CD4-positive, alpha-beta T cell treated with Interleukin-17A for 4 hours (primary cell): ENCODE measurements at regions not wholly inside any gene's neighbourhood (a gene's known extent, or its start where the extent isn't known, plus 50 kb on each side); places are given as distances from the start of the nearest gene placed in this dataset.
"Not testable (repeated sequence)": the region's sequence is repeated elsewhere in the genome, so short reads cannot be mapped to it uniquely, and the experiment has no call there.

Experiments used
- DNase-seq: peaks from one replicate; pipeline ENCODE4 v3.0.0-alpha.2; 2020; ENCODE audit warnings: mixed read lengths

GRCh38 chr5:83001796-83002381 is 75.3 kb downstream of the TMEM167A start:
- DNase-seq: no peak

GRCh38 chr5:83000922-83001321 is 76.3 kb downstream of the TMEM167A start:
- DNase-seq: no peak

- DNase-seq: no peak
Measured at GRCh38 chr5:83000428-83000827, 76.8 kb downstream of the TMEM167A start.

- no peak for DNase-seq
Measured at GRCh38 chr5:82993416-82993815, 83.8 kb downstream of the TMEM167A start.

GRCh38 chr5:82992646-82993045 is 84.5 kb downstream of the TMEM167A start:
- no peak for DNase-seq

GRCh38 chr5:82991678-82992323 is 85.4 kb downstream of the TMEM167A start:
- DNase-seq: no peak

GRCh38 chr5:82991059-82991458 is 86.1 kb downstream of the TMEM167A start:
- no peak for DNase-seq

- DNase-seq: no peak
Measured at GRCh38 chr5:82987188-82987587, 90.0 kb downstream of the TMEM167A start.

- DNase-seq: no peak
Measured at GRCh38 chr5:82986404-82986803, 90.8 kb downstream of the TMEM167A start.

- no peak for DNase-seq
Measured at GRCh38 chr5:82985763-82986162, 91.4 kb downstream of the TMEM167A start.

GRCh38 chr5:82984786-82985735 is 92.1 kb downstream of the TMEM167A start:
- DNase-seq: no peak

- no peak for DNase-seq
Measured at GRCh38 chr5:82982846-82983245, 94.3 kb downstream of the TMEM167A start.

GRCh38 chr5:82976887-82977286 is 100.3 kb downstream of the TMEM167A start:
- DNase-seq: not testable (repeated sequence)

- DNase-seq: no peak
Measured at GRCh38 chr5:82975812-82976211, 101.4 kb downstream of the TMEM167A start.

- DNase-seq: no peak
Measured at GRCh38 chr5:82975396-82975795, 101.8 kb downstream of the TMEM167A start.

- DNase-seq: not testable (repeated sequence)
Measured at GRCh38 chr5:82974346-82974745, 102.8 kb downstream of the TMEM167A start.

- no peak for DNase-seq
Measured at GRCh38 chr5:82971901-82972300, 105.3 kb downstream of the TMEM167A start.

- not testable (repeated sequence) for DNase-seq
Measured at GRCh38 chr5:82971034-82971806, 106.0 kb downstream of the TMEM167A start.

- not testable (repeated sequence) for DNase-seq
Measured at GRCh38 chr5:82969221-82969976, 107.8 kb downstream of the TMEM167A start.

- DNase-seq: no peak
Measured at GRCh38 chr5:82967072-82967471, 110.1 kb downstream of the TMEM167A start.

GRCh38 chr5:82959466-82959865 is 117.7 kb downstream of the TMEM167A start:
- DNase-seq: no peak

GRCh38 chr5:82956600-82956999 is 120.6 kb downstream of the TMEM167A start:
- DNase-seq: no peak
